Fibroblast of the aortic adventitia (primary cell): ENCODE measurements at regions not wholly inside any gene's neighbourhood (a gene's known extent, or its start where the extent isn't known, plus 50 kb on each side); places are given as distances from the start of the nearest gene placed in this dataset.
"Not testable (repeated sequence)": the region's sequence is repeated elsewhere in the genome, so short reads cannot be mapped to it uniquely, and the experiment has no call there.

Source experiments
- DNase-seq: peaks from one replicate; pipeline ENCODE4 v3.0.0-alpha.2; 2010; ENCODE audit warnings: low read depth
- H3K4me3 ChIP-seq: 2 replicates; pipeline ENCODE4 v1.5.1; 2011; ENCODE audit warnings: low read depth, mild to moderate bottlenecking, control low read depth, low read length, moderate library complexity
- TF ChIP-seq, protein P1 (sequence below): IDR thresholded peaks from 2 replicates; pipeline ENCODE4 v1.5.1; 2011; ENCODE audit warnings: mild to moderate bottlenecking, low read length, control low read depth, inconsistent platforms; ENCODE audit not compliant: insufficient read depth

DNA sequence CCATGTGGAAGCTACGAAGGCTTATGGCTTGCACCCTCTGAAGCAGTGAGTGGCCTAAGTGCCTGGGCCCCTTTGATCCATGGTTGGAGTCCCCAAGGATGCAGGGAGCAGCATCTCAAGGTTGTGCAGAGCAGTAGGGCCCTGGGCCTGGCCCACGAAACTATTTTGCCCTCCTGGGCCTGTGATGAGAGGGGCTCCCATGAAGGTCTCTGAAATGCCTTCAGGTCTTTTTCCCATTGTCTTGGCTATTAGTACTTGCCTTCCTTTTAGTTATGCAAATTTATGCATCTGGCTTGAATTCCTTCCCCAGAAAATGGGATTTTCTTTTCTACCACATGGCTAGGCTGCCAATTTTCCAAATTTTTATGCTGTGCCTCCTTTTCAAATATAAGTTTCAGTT, 158.8 kb upstream of the MME start:
- no peak overlapping the region for H3K4me3 ChIP-seq

DNA sequence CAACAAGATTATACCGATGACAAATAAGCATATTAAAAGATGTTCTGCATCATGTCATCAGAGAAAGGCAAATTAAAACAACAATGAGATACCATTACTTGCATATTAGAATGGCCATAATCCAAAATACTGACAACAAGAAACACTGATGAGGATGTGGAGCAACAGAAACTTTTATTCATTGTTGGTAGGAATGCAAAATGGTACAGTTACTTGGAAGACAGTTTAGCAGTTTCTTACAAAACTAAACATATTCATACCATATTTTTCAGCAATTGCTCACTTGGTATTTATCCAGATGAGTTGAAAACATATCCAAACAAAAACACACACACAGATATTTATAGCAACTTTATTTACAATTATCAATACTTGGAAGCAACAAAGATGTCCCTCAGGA, 160.9 kb upstream of the MME start:
- TF ChIP-seq, protein P1, sequence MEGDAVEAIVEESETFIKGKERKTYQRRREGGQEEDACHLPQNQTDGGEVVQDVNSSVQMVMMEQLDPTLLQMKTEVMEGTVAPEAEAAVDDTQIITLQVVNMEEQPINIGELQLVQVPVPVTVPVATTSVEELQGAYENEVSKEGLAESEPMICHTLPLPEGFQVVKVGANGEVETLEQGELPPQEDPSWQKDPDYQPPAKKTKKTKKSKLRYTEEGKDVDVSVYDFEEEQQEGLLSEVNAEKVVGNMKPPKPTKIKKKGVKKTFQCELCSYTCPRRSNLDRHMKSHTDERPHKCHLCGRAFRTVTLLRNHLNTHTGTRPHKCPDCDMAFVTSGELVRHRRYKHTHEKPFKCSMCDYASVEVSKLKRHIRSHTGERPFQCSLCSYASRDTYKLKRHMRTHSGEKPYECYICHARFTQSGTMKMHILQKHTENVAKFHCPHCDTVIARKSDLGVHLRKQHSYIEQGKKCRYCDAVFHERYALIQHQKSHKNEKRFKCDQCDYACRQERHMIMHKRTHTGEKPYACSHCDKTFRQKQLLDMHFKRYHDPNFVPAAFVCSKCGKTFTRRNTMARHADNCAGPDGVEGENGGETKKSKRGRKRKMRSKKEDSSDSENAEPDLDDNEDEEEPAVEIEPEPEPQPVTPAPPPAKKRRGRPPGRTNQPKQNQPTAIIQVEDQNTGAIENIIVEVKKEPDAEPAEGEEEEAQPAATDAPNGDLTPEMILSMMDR, result no peak
- no peak overlapping the region for H3K4me3 ChIP-seq
- no peak for DNase-seq

More for the DNA sequence above, 158.8 kb upstream of the MME start:
- no peak for DNase-seq
- TF ChIP-seq, protein P1, result no peak

DNA sequence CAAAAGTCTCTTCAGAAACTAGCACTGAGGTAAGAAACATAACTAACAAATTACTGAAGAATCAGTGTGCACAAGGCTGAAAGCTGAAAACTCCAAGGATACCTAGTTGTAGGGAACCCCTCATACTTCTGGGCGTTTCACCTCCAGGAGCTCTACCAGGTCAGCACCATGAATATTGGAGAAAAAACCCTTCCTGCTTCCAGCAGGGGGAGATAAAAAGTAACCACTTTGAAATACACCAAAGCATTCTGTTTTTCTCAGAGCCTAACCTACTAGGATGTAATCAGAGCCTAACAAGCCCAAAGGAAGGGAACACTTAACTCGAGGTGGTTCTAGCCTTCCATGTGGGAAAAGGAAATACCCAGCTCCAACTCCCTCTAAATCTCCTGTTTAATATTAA, 175.8 kb upstream of the MME start:
- TF ChIP-seq, protein P1, result peak; percentile 49
- DNase-seq, result peak; percentile 46
- no peak overlapping the region for H3K4me3 ChIP-seq

DNA sequence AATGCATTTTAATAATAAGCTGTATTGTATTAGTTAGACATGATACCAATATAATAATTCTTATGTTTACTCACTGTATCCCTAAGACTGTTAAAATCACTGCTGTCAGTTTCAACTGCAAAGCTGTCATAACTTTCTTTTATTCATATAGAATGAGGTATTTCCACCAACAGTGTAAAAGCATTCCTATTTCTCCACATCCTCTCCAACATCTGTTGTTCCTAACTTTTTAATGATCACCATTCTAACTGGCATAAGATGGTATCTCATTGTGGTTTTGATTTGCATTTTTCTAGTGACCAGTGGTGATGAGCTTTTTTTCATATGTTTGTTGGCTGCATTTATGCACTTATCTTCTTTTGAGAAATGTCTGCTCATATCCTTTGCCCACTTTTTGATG, 177.6 kb upstream of the MME start:
- H3K4me3 ChIP-seq, DNase-seq: not testable (repeated sequence)

DNA sequence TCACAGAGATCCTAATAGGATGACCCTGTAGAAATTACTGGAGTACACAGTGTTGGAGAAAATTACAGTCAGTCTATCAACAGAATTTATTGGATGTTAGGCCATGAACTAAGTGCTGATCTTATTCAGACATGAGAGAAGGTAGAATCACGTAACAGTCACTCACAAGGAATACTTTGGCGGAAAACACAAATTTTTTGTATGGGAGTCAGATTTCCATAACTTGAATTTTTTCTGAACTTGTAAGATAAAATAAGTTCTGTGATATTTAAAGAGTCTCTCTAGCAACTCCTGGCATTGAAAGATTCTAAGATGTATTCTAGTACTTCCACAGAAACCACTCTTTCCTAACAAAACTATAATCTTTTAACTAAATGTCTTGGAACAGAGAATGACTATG, 178.8 kb upstream of the MME start:
- H3K4me3 ChIP-seq, result no peak overlapping the region
- peak; percentile 60 for DNase-seq
- TF ChIP-seq, protein P1, result no peak

DNA sequence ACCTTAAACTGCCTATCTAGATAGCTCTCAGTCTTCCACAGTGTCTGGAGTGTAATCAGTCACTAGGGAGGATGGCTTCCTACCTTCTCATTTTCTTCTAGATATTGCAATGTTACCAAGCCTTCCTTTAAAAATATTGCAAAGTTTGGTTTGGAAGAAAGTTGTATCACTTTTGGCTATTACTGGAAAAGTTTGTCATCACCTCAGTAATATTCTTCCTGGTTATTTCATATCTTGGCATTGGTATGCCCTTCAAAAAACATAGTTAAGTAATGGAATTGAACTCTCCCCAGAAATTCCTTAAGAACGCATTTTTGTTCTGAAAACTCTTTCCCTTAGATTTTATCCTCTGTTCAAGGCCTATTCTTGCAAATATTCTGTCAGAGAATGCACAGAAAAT, 179.3 kb upstream of the MME start:
- H3K4me3 ChIP-seq, result no peak overlapping the region
- TF ChIP-seq, protein P1, result no peak
- peak; percentile 65 for DNase-seq

DNA sequence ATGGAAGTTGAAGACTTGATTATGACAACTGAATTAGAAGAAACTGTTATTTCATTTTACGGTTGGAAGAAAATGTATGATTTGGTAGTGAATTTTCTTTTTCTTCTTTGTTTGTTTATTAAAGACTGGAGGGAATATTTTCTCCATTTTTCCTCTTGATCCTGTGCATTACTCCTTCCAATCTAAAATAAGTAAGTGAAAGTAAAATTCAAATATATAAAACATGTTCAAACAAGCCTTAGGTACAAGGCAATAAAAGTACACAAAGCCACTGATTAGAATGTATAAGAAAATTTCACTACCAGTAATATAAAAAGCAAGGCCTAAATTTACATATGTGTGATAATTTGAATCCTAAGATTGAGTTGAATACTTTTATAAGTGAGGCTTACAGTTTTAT, 181.2 kb upstream of the MME start:
- H3K4me3 ChIP-seq, result no peak overlapping the region
- no peak for DNase-seq
- TF ChIP-seq, protein P1, result no peak

DNA sequence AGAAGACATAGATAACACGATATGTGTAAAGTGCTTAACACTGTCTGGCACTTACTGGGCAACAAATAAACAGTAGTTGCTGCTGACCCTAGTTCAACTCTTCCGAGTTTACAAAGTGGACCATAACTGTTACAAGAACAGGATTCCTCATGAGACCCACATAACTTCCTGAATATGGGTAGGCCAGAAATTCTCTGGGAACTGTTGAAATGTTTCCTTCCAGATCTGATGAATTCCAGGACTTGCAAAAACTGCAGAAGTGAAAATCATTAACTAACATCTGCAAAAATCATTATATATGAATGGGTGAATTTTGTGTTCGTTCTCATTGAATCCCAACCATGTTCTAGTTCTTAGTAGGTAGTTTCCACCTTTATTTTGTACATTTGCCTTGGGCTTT, 181.7 kb upstream of the MME start:
- peak; percentile 39 for DNase-seq
- TF ChIP-seq, protein P1, result no peak
- no peak overlapping the region for H3K4me3 ChIP-seq
